GM18505 (cell line): ENCODE measurements at regions not wholly inside any gene's neighbourhood (a gene's known extent, or its start where the extent isn't known, plus 50 kb on each side); places are given as distances from the start of the nearest gene placed in this dataset.
"Not testable (repeated sequence)": the region's sequence is repeated elsewhere in the genome, so short reads cannot be mapped to it uniquely, and the experiment has no call there.

Experiments used
- ATAC-seq: cut with Tn5 transposase; IDR thresholded peaks from one replicate; pipeline ENCODE4 v1.9.1; 2021; ENCODE audit not compliant: unreplicated experiment
- POLR2A ChIP-seq: IDR thresholded peaks from 4 replicates; pipeline ENCODE4 v1.6.1; 2011; ENCODE audit warnings: borderline replicate concordance; ENCODE audit not compliant: insufficient read depth, insufficient read length; ENCODE audit errors: extremely low read depth

DNA sequence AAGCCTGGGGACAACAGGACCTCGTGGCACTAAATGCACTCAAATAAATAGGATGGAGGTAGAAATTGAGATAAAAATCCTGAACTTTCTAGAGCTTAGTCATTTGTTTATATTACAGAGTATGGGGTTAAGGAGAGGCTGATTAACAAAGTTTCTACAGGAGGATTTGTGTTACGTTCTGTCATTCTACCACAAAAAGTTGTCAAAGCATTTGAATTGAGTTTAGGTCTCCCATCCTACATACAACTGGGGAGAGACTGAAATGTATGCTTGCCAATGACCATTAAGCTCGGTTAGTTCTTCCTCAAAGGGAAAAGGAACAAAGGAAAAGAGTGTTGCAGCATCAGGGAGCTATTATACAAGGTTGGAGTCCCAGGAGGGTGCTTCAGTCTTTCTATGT, 597.9 kb downstream of the COL12A1 start:
- no peak for TF ChIP-seq POLR2A
- ATAC-seq: no peak

DNA sequence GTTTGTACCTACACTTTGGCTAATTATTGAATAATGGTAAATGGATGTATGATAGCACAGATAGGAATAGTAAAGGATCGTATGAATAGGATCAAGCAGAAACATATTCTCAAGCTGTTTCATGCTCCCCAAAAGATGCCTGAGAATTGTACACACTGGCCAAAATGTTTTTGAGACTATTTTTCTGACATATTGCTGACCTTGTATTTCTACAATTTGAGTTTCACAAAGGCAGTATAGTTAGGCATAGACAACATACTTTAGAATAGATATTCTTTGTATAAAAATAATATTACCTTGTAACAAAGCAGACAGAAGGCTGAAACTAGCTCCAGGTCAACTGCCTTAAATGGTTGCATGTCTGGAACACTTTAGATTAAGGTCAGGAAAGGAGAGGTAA, 598.4 kb downstream of the COL12A1 start:
- ATAC-seq: no peak
- no peak for TF ChIP-seq POLR2A

DNA sequence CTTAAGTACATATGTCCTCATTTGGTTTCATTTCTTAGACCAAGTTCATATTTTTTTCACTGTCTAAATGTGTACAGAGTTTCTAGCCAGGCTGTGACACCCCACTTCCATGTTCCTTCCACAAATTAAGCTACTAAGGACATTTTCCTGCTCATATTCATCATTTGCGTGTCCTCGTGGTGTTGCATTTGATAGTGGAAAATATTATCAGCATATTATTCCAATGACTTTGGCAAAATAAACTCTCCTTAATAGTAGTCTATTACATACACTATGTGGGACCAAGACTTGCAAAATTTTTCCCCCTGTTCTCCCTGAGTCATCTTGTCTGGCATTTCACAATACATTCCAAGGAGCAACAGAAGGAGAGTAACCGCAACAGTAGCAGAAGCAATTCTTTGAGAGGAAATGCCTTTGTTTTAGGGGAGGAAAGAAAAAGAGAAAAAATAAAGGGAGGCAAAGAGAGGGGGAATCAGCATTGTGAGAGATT, 599.2 kb downstream of the COL12A1 start:
- no peak for ATAC-seq
- no peak for TF ChIP-seq POLR2A

DNA sequence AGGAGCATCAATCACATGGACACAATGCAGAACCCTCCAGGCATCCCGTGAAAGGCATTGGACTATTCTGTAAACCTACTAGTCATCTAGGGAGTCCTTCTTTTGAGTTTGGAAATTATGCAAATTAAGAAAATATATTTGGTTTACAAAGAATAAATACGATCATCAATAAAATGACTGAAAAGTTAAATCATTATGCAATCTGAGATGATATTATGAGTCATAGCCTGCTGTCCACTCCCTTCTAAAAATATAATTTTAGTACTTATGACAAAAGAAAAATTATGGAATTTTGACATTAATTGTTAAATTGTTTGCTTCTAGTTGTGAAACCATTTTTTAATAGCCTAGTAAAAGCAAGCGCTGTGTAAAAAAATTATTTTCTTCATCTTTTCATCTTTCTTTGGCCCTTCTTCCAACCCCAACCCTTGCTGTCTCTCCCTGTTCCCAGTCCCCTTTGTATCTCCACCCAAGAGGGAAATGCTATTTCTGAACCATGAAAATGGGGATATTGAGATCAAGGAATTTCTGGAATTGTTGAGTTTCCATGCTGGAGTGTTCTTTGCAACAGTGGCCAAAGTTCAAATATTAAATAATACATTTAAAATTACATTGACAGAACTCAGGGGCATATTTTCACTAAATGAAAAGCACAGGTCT, 599.8 kb downstream of the COL12A1 start:
- no peak for ATAC-seq

DNA sequence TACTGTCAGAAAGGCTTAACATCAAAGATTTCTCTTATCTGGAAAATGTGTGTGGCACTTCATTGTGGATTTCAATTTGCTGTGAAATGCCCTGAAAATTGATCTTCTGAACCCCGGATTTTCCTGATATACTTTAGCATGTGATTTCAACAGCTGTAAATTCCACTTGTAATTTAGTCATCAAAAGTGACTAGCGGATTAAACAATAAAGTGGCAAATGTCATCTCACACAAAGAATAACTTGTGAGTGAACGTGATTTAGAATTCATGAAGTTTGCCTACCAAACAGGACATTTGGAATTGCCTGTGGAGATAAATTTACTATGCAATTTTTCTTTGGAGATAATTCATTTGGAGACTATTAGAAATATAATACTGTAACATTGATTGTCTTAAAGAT, 601.6 kb downstream of the COL12A1 start:
- ATAC-seq: no peak
- TF ChIP-seq POLR2A: no peak

More for the DNA sequence above, 599.8 kb downstream of the COL12A1 start:
- no peak for TF ChIP-seq POLR2A

DNA sequence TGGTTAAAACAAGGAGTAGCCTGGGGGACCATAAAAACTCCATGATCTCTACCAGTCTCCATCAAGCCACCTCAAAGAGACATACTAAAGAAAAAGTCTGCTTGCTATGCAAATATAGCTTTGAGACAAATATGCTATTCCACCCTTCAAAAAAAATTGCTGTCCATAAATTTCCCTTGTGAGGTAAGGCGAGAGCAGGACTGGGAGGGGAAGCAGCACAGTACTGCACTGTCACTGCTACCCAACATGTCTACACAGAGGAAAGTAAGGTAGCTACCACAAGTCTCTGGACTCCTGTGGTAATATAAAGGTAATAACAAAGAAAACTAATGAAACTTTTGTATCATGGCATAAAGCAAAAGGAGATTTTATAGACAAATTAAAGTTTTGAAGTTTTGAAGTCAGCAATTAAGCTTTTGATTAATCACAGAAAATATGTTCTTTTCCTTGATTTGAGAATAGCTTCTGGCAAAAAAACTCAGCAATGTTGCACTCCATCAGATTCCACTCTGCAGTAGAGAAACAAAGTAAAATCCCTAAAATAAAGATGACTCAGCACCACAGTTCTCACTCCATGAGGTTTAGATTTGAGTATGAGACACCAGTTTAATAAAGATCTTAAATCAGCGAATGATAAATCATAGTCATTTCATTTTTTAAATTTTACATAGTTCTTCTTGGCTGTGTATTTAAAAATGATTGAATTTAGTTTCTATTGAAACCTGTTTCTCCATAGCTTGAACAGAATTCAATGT, 602.4 kb downstream of the COL12A1 start:
- no peak for ATAC-seq
- no peak for TF ChIP-seq POLR2A

DNA sequence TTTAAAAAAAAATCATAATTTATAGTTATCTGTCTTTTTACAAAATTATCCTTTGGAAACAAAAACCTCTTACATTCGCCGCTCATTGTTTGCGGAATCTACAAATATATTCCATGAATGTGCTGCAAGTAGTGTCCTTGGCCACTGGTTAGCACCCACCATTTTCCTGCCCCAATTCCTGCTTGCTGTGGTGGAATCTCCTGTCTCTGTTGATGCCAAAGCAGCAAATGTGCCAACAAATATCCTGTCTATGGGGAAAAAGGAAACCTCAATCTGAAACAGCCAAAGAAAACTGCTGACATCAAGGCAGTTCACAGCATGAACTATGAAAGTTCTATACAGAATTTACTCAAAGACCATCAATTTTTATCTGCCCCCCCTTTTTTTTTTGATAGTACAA, 603.6 kb downstream of the COL12A1 start:
- no peak for TF ChIP-seq POLR2A
- no peak for ATAC-seq

DNA sequence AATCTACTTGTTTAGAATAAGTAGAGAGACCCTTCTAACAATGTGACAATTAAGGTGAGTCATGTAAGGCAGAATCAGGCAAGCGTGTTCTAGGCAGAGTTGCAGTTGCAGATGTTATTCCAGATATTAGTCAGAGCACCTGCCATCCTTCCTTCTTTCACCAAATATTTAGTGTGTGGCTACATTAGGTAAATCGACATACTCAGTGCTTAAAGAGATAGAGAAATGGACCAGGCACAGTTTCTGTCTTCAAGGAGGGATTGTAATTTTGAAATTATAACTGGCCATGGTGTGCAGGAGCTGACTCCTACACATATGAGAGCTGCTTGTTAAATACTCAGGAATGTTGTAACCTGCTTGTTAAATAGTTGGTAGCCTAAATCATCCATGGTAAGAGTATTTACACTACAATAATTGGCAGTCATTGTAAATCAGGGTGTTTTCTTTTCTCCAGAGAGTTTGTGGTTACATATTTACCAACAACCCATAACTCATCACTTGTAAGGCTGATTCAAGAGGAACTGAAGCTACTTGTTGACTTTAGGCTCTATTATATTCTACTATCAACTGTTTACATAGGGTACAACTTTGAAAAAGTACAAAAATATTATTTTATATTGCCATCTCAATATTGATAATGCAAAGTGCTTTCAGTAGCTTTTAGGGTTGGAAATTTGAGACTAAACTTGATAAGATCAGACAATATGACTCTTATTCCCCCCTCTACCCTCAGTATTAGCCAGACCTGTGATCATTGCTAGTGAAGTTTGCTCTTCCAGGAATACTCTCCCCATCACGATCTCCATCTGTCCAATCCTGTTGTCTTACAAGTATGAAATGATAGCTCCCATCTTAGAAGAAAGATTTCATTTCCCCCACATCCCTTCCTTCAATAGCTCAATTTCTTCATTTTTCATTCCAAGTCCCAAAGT, 607.1 kb downstream of the COL12A1 start:
- ATAC-seq: peak; percentile 96
- TF ChIP-seq POLR2A: no peak

DNA sequence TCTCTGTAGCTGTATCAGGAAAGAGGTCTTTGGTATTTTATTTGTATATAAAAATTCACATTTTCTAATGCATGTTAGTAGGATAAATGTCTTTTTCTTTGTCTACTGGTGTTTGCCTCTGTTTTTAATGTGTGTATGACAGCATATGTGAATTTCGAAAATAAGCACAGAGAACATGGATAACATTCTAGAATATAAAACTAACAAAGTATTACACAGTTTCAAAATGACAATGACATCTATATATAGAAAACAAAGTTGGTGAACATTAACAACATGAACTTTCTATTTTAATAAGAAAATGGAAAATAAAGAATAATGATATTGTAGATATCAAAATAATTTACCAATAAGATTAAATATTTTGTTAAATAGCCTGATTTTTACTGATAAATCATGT, 608.0 kb downstream of the COL12A1 start:
- peak; percentile 31 for ATAC-seq
- no peak for TF ChIP-seq POLR2A

DNA sequence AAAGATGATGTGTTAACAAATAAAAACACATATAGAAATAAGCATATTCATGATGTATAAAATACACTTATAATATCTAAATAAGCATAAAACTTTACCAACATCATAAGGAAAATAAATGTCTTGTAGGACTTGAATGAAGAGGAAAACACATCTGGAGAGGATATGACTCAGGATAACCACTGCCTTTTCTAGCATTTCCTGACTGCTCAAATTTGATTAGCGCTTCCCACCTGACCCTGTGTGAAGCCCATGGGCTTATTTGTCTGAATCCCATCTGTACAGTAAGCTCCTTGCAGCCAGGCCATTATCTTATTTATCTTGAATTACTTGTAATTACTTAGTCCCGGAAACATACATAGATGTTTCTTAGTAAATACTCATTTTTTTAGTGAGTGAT, 608.6 kb downstream of the COL12A1 start:
- ATAC-seq: no peak
- no peak for TF ChIP-seq POLR2A

DNA sequence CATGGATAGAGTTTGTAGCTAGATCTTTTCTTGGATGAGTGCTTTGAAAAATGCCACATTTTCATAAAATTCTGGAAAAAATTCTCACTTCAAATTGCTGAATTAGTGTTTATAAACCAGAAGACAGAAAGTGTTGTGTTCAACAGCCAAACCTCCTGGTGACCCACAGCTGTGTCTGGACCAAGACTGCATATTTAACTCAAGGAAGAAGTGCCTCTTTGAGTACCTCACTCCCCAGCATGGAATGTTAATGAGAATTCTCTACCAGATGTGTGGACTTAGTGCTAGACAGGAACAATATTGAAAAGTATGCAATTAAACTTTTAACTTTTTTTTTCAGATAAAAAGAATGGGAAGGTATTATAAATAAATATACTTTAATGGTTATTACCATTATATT, 609.3 kb downstream of the COL12A1 start:
- no peak for ATAC-seq
- no peak for TF ChIP-seq POLR2A

DNA sequence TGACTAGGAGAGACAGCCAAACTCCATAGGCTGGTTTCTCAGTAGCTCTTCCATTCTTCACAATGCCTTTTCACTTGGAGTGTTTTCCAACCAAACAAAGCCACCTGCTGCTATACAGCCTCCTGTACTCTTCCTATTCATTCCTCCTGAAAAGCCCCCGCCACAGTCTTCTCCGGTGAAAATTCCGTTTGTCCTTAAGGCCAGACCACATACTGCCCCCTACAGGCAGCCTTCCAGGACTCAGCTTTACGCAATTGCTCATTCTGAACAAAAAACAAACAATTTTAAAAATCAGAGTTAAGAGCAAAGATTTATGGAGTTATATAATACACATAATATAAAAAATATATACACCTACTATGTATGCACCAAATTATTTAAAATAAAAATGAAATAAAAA, 611.5 kb downstream of the COL12A1 start:
- ATAC-seq: not testable (repeated sequence)

DNA sequence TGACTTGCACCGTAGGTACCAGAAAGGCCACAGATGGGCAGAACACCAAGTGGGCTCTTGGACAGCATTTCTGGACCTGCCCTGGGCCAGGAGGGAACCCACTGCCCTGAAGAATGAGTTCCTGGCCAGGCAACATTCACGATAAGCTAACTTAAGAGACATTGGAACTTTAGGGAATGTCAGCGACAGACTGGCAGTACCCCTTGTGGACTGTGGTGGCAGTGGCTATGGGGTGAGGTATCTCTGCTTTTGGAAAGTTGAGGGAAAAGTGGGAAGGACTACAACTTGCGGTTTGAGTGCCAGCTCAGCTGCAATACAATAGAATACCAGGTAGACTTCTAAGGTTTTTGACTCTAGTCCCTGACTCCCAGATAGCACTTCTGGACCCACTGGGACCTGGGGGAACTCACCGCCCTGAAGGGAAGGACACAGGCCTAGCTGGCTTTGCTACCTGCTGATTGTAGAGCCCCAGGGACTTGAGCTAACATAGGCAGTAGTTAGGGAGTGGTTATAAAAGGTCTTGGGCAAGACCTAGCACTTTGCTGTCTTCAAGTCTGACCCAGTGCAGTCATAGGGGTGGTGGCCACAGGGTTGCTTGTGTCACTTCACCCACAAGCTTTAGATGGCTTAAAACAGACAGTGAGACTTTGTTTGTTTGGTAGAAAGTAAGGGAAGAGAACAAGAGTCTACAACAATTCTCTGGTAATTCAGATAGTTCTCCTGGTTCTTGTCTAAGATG, 617.6 kb downstream of the COL12A1 start:
- no peak for ATAC-seq
- TF ChIP-seq POLR2A: no peak
